SK-N-SH (cell line): ENCODE measurements at regions not wholly inside any gene's neighbourhood (a gene's known extent, or its start where the extent isn't known, plus 50 kb on each side); places are given as distances from the start of the nearest gene placed in this dataset.

Experiments used
- CHD2 ChIP-seq: fragments of 150-350 bp; IDR thresholded peaks from 2 replicates; pipeline ENCODE4 v1.6.1; 2018; ENCODE audit warnings: low read length; ENCODE audit not compliant: partially characterized antibody
- CTCF ChIP-seq: fragments of 200-600 bp; sonication (generic); IDR thresholded peaks from 2 replicates; pipeline ENCODE4 v1.6.1; 2017; ENCODE audit warnings: antibody characterized with exemption, mild to moderate bottlenecking, moderate library complexity
- EP300 ChIP-seq, 2 experiments: IDR thresholded peaks; 2 replicates each; pipeline versions ENCODE4 v1.4.0 to v1.6.1; 2012; ENCODE audit warnings: borderline replicate concordance in 1 of 2, low read depth in 1 of 2, low read length in 1 of 2
- EZH2phosphoT487 ChIP-seq: fragments of 200-600 bp; sonication (generic); IDR thresholded peaks from 2 replicates; pipeline ENCODE4 v1.6.1; 2017; ENCODE audit warnings: low read depth, mixed run types, mild to moderate bottlenecking, antibody characterized with exemption, moderate library complexity, borderline replicate concordance
- IRF3 ChIP-seq: fragments of 150-350 bp; IDR thresholded peaks from 2 replicates; pipeline ENCODE4 v1.6.1; 2016; ENCODE audit warnings: mild to moderate bottlenecking, low read depth, low read length
- JUND ChIP-seq: IDR thresholded peaks from 2 replicates; pipeline ENCODE4 v1.4.0; 2012
- MAX ChIP-seq: IDR thresholded peaks from 2 replicates; pipeline ENCODE4 v1.4.0; 2012; ENCODE audit warnings: low read depth
- POLR2AphosphoS5 ChIP-seq: IDR thresholded peaks from 2 replicates; pipeline ENCODE4 v1.6.1; 2012; ENCODE audit warnings: low read depth, low read length
- RAD21 ChIP-seq: IDR thresholded peaks from 2 replicates; pipeline ENCODE4 v1.6.1; 2012; ENCODE audit warnings: mild to moderate bottlenecking, low read length
- SMC3 ChIP-seq: IDR thresholded peaks from 2 replicates; pipeline ENCODE4 v1.6.1; 2012; ENCODE audit warnings: low read depth, low read length, improper control_type of control experiment
- TEAD4 ChIP-seq: IDR thresholded peaks from 2 replicates; pipeline ENCODE4 v1.4.0; 2012; ENCODE audit warnings: mild to moderate bottlenecking, borderline replicate concordance; ENCODE audit not compliant: insufficient read depth

GRCh38 chr1:55338448-55338820 lies 123.3 kb upstream of the USP24 start:
- TF ChIP-seq CTCF (no peak), MAX (no peak), TEAD4 (no peak), EP300 (IDR thresholded peaks at IDR 0.05; ENCODE audit: borderline replicate concordance in 1 of 2, low read depth in 1 of 2, low read length in 1 of 2) (no peak), JUND (no peak), IRF3 (no peak), CHD2 (no peak), SMC3 (no peak), EZH2phosphoT487 (no peak), POLR2AphosphoS5 (no peak), RAD21 (no peak)
